GM12878 (cell line): ENCODE measurements at regions not wholly inside any gene's neighbourhood (a gene's known extent, or its start where the extent isn't known, plus 50 kb on each side); places are given as distances from the start of the nearest gene placed in this dataset.

ENCODE experiments used
- ATAC-seq: fragments of 200-7000 bp; cut with Tn5 transposase; 3 replicates; pipeline ENCODE4 v1.9.1; 2020; ENCODE audit warnings: mild to moderate bottlenecking, moderate library complexity
- BruUV-seq: library from RNA; stranded (reverse); fragments of 400-500 nt; replicated peaks from 2 replicates; lab custom pipeline; 2021; lab: Mats Ljungman, UMichigan
- CTCF ChIA-PET: fragments of 300-600 bp; sonication (Branson Sonifier 250); formaldehyde crosslinking; extraction: SDS; loops from one replicate; lab custom pipeline; 2021; ENCODE audit warnings: inconsistent platforms; lab: Yijun Ruan, JAX
- POLR2A ChIA-PET: fragments of 350-600 bp; formaldehyde crosslinking; extraction: SDS; loops from one replicate; lab custom pipeline; 2021; ENCODE audit warnings: inconsistent platforms; lab: Charles Lee
- RAD21 ChIA-PET: fragments of 300-600 bp; sonication (Branson Sonifier 250); formaldehyde crosslinking; loops from one replicate; lab custom pipeline; 2023; ENCODE audit warnings: antibody characterized with exemption; ENCODE audit not compliant: unreplicated experiment; lab: Charles Lee
- SMC1A ChIA-PET: fragments of 300-600 bp; sonication (Branson Sonifier 250); formaldehyde crosslinking; loops from one replicate; lab custom pipeline; 2023; ENCODE audit not compliant: unreplicated experiment, uncharacterized antibody; lab: Charles Lee
- DNase-seq: peaks from one replicate; pipeline ENCODE4 v3.0.0-alpha.2; 2011; ENCODE audit warnings: low read depth, low spot score
- FAIRE-seq: peaks from 3 replicates; lab custom pipeline; 2011; peaks lifted over from hg19 to GRCh38; lab: Jason Lieb, UNC
- H2AFZ ChIP-seq: 2 replicates; pipeline ENCODE4 v1.6.0; 2011; ENCODE audit warnings: low read depth, low read length, control low read depth; ENCODE audit not compliant: control insufficient read depth
- H3K27ac ChIP-seq: 2 replicates; pipeline ENCODE4 v1.5.1; 2011; ENCODE audit warnings: control low read depth; ENCODE audit not compliant: control insufficient read depth, insufficient read depth
- H3K27me3 ChIP-seq, 2 experiments: replicated peaks in 1 of 2; 2 replicates each; pipeline versions ENCODE4 v1.6.0 to v1.6.1; 2011; ENCODE audit warnings: low read length in 1 of 2; ENCODE audit not compliant: control insufficient read depth in 2 of 2, insufficient read depth in 2 of 2
- H3K36me3 ChIP-seq, 2 experiments: 2 replicates each; pipeline ENCODE4 v1.5.1; 2011; ENCODE audit warnings: low read length in 1 of 2; ENCODE audit not compliant: control insufficient read depth in 2 of 2, insufficient read depth in 2 of 2
- H3K4me1 ChIP-seq: 2 replicates; pipeline ENCODE4 v1.6.1; 2011; ENCODE audit warnings: mild to moderate bottlenecking, low read length, moderate library complexity, mixed read lengths; ENCODE audit not compliant: control insufficient read depth, insufficient read depth
- H3K4me2 ChIP-seq: 2 replicates; pipeline ENCODE4 v1.6.0; 2011; ENCODE audit warnings: control low read depth; ENCODE audit not compliant: control insufficient read depth, insufficient read depth
- H3K4me3 ChIP-seq: fragments of 200-600 bp; sonication (generic); 2 replicates; pipeline ENCODE4 v1.5.1; 2016
- H3K79me2 ChIP-seq: 2 replicates; pipeline ENCODE4 v1.6.0; 2011; ENCODE audit warnings: low read length; ENCODE audit not compliant: control insufficient read depth, insufficient read depth
- H3K9ac ChIP-seq: 2 replicates; pipeline ENCODE4 v1.8.0; 2011; ENCODE audit warnings: low read length, control low read depth, mixed read lengths; ENCODE audit not compliant: control insufficient read depth, insufficient read depth
- H3K9me3 ChIP-seq: replicated peaks from 3 replicates; pipeline ENCODE4 v1.5.1; 2011; ENCODE audit warnings: mild to moderate bottlenecking, low read length; ENCODE audit not compliant: control insufficient read depth, insufficient read depth
- H4K20me1 ChIP-seq: 2 replicates; pipeline ENCODE4 v1.6.0; 2011; ENCODE audit not compliant: control insufficient read depth, insufficient read depth
- BCL11A ChIP-seq: IDR thresholded peaks from 2 replicates; pipeline ENCODE4 v1.6.1; 2011; ENCODE audit warnings: low read depth, low read length
- BRCA1 ChIP-seq: IDR thresholded peaks from 2 replicates; pipeline ENCODE4 v1.6.1; 2011; ENCODE audit warnings: low read depth, low read length, improper control_type of control experiment
- CEBPB ChIP-seq, 2 experiments: fragments of 150-350 bp in 1 of 2; IDR thresholded peaks; 2 replicates each; pipeline ENCODE4 v1.6.1; 2012 to 2014; ENCODE audit warnings: low read depth in 2 of 2, low read length in 2 of 2, borderline replicate concordance in 1 of 2, inconsistent platforms in 1 of 2
- CREM ChIP-seq: IDR thresholded peaks from 2 replicates; pipeline ENCODE4 v1.6.1; 2014; ENCODE audit warnings: antibody characterized with exemption, low read depth
- DPF2 ChIP-seq: fragments of 450-650 bp; IDR thresholded peaks from 2 replicates; pipeline ENCODE4 v1.6.1; 2017; ENCODE audit warnings: mild to moderate bottlenecking
- HDAC6 ChIP-seq: fragments of 200-600 bp; sonication (generic); IDR thresholded peaks from one replicate; pipeline ENCODE4 v1.8.0; 2017; ENCODE audit warnings: antibody characterized with exemption; ENCODE audit not compliant: unreplicated experiment
- JUND ChIP-seq: IDR thresholded peaks from 2 replicates; pipeline ENCODE4 v1.6.1; 2012; ENCODE audit warnings: low read depth, mild to moderate bottlenecking, low read length, improper control_type of control experiment, moderate library complexity
- MYC ChIP-seq: IDR thresholded peaks from 2 replicates; pipeline ENCODE4 v1.6.1; 2011; ENCODE audit warnings: mild to moderate bottlenecking, low read length, moderate library complexity, inconsistent platforms; ENCODE audit not compliant: insufficient read depth, insufficient replicate concordance, insufficient read length, severe bottlenecking
- POLR2AphosphoS5 ChIP-seq: IDR thresholded peaks from 2 replicates; pipeline ENCODE4 v1.6.1; 2011; ENCODE audit warnings: mild to moderate bottlenecking, low read length, inconsistent platforms
- RFX5 ChIP-seq: IDR thresholded peaks from 2 replicates; pipeline ENCODE4 v1.6.1; 2011; ENCODE audit warnings: low read depth, low read length, improper control_type of control experiment
- RUNX3 ChIP-seq: IDR thresholded peaks from 2 replicates; pipeline ENCODE4 v1.6.1; 2012; ENCODE audit warnings: low read length, inconsistent platforms
- SIX5 ChIP-seq: IDR thresholded peaks from 2 replicates; pipeline ENCODE4 v1.6.1; 2011; ENCODE audit warnings: mild to moderate bottlenecking, low read depth, low read length, moderate library complexity; ENCODE audit not compliant: severe bottlenecking
- SREBF2 ChIP-seq: IDR thresholded peaks from 2 replicates; pipeline ENCODE4 v1.6.1; 2012; ENCODE audit warnings: mild to moderate bottlenecking, low read length
- TARDBP ChIP-seq: IDR thresholded peaks from 2 replicates; pipeline ENCODE4 v1.6.1; 2016; ENCODE audit warnings: borderline replicate concordance
- TBL1XR1 ChIP-seq: IDR thresholded peaks from 2 replicates; pipeline ENCODE4 v1.6.1; 2012; ENCODE audit warnings: low read depth, low read length, improper control_type of control experiment
- ZNF274 ChIP-seq: IDR thresholded peaks from one replicate; pipeline ENCODE4 v1.8.0; 2011; ENCODE audit not compliant: insufficient read length, insufficient read depth
- WGBS: methylation state at CpG from one replicate; pipeline ENCODE4 v1.1.6; 2016; ENCODE audit warnings: low lambda C conversion rate; ENCODE audit not compliant: insufficient replicate concordance, insufficient coverage; ENCODE audit errors: missing lambda C conversion rate; 5-methylcytosine and 5-hydroxymethylcytosine counted together
- in situ Hi-C: fragments of 300-500 bp; cut with MboI; formaldehyde crosslinking; loops from 9 replicates; pipeline ENCODE4 v1.14.3; 2018; ENCODE audit warnings: mixed read lengths
- intact Hi-C: fragments of 100-400 bp; cut with micrococcal nuclease; formaldehyde crosslinking; loops from one replicate; pipeline ENCODE4 v1.14.2; 2022; ENCODE audit not compliant: unreplicated experiment
- TF ChIP-seq, protein P1 (sequence below), 3 experiments: IDR thresholded peaks in 2 of 3; conservative IDR thresholded peaks in 1 of 3; 2 replicates each; pipeline ENCODE4 v1.5.1; 2011; ENCODE audit warnings: low read depth in 3 of 3, low read length in 3 of 3, mild to moderate bottlenecking in 3 of 3, control low read depth in 2 of 3, moderate library complexity in 2 of 3, inconsistent platforms in 1 of 3, mixed read lengths in 1 of 3; ENCODE audit not compliant: control insufficient read depth in 2 of 3, insufficient read depth in 1 of 3; ENCODE audit errors: extremely low read depth in 1 of 3
- TF ChIP-seq, protein P2 (sequence below): fragments of 450-650 bp; IDR thresholded peaks from 2 replicates; pipeline ENCODE4 v1.6.1; 2017; ENCODE audit warnings: borderline replicate concordance

DNA sequence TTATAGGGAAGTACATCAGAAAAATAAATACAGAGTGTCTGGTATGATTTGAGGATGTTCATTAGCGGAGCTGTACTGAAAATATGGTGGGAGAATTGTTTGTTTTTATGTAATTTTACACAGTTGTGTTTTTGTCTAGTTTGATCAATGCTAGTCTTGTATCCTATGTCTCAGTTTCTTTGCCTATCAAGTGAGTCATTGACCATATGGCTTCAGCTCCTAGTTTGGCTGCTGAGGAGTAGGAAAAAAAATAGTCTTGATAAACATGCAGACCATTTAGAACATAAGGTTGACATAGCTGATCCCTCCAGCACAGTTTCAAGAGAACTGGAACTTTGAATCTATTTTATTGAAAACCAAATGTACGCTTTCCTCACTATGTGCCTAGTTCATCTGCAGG, 1292.1 kb upstream of the FLRT2 start:
- no peak overlapping the region for H3K9ac ChIP-seq
- POLR2A ChIA-PET, result no interaction called here
- no peaks in the 10 kb centered on the region for H3K4me1 ChIP-seq
- ATAC-seq (no peak), FAIRE-seq (no peak), DNase-seq (no peak)
- SMC1A ChIA-PET, result no interaction called here
- H3K27ac ChIP-seq, result no peak overlapping the region
- H3K9me3 ChIP-seq, result no peaks in the 10 kb centered on the region
- 11% methylated on average over 2 of the region's 2 CpGs for WGBS
- H3K36me3 ChIP-seq, result no peaks in the 10 kb centered on the region
- TF ChIP-seq SREBF2, result no peak
- TF ChIP-seq HDAC6, result no peak
- TF ChIP-seq, protein P1, sequence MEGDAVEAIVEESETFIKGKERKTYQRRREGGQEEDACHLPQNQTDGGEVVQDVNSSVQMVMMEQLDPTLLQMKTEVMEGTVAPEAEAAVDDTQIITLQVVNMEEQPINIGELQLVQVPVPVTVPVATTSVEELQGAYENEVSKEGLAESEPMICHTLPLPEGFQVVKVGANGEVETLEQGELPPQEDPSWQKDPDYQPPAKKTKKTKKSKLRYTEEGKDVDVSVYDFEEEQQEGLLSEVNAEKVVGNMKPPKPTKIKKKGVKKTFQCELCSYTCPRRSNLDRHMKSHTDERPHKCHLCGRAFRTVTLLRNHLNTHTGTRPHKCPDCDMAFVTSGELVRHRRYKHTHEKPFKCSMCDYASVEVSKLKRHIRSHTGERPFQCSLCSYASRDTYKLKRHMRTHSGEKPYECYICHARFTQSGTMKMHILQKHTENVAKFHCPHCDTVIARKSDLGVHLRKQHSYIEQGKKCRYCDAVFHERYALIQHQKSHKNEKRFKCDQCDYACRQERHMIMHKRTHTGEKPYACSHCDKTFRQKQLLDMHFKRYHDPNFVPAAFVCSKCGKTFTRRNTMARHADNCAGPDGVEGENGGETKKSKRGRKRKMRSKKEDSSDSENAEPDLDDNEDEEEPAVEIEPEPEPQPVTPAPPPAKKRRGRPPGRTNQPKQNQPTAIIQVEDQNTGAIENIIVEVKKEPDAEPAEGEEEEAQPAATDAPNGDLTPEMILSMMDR (IDR thresholded peaks at IDR 0.05 in 2 of 3, conservative IDR thresholded peaks at IDR 0.05 in 1 of 3; ENCODE audit: control insufficient read depth in 2 of 3, extremely low read depth in 1 of 3, insufficient read depth in 1 of 3, low read depth in 3 of 3, low read length in 3 of 3), result no peak
- no peak for TF ChIP-seq JUND
- no peak for TF ChIP-seq ZNF274
- CTCF ChIA-PET, result no interaction called here
- no TSS peak for BruUV-seq
- no peak overlapping the region for H3K4me3 ChIP-seq
- no peak overlapping the region for H3K4me2 ChIP-seq
- H3K27me3 ChIP-seq, result no peaks in the 10 kb centered on the region
- no peaks in the 10 kb centered on the region for H3K79me2 ChIP-seq
- H2AFZ ChIP-seq, result no peak overlapping the region
- in situ Hi-C loops, result no loop called here
- no peaks in the 10 kb centered on the region for H4K20me1 ChIP-seq
- RAD21 ChIA-PET, result no interaction called here
- intact Hi-C loops, result no loop called here

DNA sequence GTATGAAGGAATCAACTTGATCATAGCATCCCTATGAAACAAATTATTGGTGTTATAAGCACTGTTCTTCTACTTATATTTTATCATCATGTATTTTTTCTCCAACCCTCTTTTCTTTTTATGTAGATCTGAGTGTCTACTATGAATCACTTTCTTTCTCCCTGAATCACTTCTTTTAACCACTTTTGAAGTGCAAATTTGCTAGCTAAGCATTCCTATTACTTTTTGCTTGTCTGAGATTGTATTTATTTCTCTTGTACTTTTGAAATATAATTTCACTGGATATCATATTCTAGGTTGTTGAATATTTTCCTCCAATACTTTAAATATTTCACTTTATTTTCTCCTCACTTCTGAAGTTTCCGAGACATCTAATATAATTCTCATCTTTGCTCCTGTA, 1282.3 kb upstream of the FLRT2 start:
- DNase-seq, result no peak
- H3K27ac ChIP-seq, result no peak overlapping the region
- SMC1A ChIA-PET, result interaction anchor here (0.7 kb wide), 1 partner anchor 25 kb away, joined by 3 read pairs; no protein-coding TSS in a partner anchor
- H3K9ac ChIP-seq, result no peak overlapping the region
- H3K36me3 ChIP-seq, result no peaks in the 10 kb centered on the region
- no peak for FAIRE-seq
- no peak overlapping the region for H2AFZ ChIP-seq
- in situ Hi-C loops, result no loop called here
- no peaks in the 10 kb centered on the region for H3K79me2 ChIP-seq
- POLR2A ChIA-PET, result no interaction called here
- intact Hi-C loops, result no loop called here
- no peak for ATAC-seq
- H3K9me3 ChIP-seq, result no peaks in the 10 kb centered on the region; the same call in 2 of the 3 replicates
- RAD21 ChIA-PET, result no interaction called here
- no peak overlapping the region for H3K4me3 ChIP-seq
- 56% methylated on average over 1 of the region's 1 CpG for WGBS
- no peaks in the 10 kb centered on the region for H3K27me3 ChIP-seq
- BruUV-seq, result no TSS peak
- no peak overlapping the region for H3K4me2 ChIP-seq
- no peaks in the 10 kb centered on the region for H3K4me1 ChIP-seq
- CTCF ChIA-PET, result no interaction called here
- no peaks in the 10 kb centered on the region for H4K20me1 ChIP-seq
- TF ChIP-seq BRCA1, result no peak
- no peak for TF ChIP-seq RFX5
- no peak for TF ChIP-seq MYC
- no peak for TF ChIP-seq TARDBP
- TF ChIP-seq HDAC6, result no peak
- TF ChIP-seq TBL1XR1, result no peak
- TF ChIP-seq CEBPB (IDR thresholded peaks at IDR 0.05; ENCODE audit: borderline replicate concordance in 1 of 2, low read depth in 2 of 2, low read length in 2 of 2), result no peak
- TF ChIP-seq POLR2AphosphoS5, result no peak
- TF ChIP-seq SIX5, result no peak
- no peak for TF ChIP-seq CREM
- no peak for TF ChIP-seq BCL11A
- TF ChIP-seq DPF2, result no peak
- TF ChIP-seq, protein P2, sequence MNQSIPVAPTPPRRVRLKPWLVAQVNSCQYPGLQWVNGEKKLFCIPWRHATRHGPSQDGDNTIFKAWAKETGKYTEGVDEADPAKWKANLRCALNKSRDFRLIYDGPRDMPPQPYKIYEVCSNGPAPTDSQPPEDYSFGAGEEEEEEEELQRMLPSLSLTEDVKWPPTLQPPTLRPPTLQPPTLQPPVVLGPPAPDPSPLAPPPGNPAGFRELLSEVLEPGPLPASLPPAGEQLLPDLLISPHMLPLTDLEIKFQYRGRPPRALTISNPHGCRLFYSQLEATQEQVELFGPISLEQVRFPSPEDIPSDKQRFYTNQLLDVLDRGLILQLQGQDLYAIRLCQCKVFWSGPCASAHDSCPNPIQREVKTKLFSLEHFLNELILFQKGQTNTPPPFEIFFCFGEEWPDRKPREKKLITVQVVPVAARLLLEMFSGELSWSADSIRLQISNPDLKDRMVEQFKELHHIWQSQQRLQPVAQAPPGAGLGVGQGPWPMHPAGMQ, result no peak
- no peak for TF ChIP-seq RUNX3
